Smooth muscle cell of the brain vasculature (primary cell): ENCODE measurements at regions not wholly inside any gene's neighbourhood (a gene's known extent, or its start where the extent isn't known, plus 50 kb on each side); places are given as distances from the start of the nearest gene placed in this dataset.
A peak's percentile ranks its signal among the peaks of the same experiment; 100 is the strongest.

Experiments used
- DNase-seq: peaks from one replicate; pipeline ENCODE4 v3.0.0-alpha.2; 2012; ENCODE audit warnings: low read depth, low spot score

DNA sequence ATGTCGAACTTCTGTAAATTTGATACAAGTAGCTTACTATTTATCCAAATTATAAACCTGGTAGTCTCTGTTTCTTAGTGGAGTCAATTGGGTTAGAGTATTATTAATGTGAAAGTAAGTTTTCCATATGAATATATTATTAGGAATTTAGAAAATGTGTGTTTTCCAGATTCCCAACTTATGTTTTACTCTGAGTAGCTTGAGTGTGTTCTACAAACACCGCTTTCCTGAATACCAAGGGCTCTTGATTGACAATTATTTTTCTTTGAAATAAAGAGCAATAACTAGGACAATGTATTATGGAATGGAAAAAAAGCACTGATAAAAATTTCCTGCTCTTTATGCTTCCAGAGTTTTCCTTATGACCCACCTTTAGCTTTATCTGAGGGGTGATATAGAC lies 233.6 kb downstream of the POSTN start:
- DNase-seq, result no peak

DNA sequence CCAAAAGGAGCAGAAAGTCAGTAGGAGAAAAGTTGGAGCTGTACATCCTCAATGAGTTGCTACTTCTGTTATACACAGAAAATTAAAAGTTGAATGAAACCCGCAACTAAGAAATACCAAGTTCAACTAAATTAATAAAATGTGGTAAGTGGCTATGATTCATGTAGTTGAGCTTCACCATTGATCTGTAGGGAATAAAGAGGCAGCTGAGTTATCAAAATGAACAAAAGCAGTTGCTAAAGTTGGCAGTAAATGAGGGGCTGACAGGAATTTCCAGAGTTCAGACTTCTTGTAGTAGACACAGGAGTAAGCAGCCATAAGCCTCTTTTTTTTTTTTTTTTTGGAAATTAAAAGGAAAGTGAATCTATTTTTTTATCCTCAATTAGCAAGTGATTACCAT lies 234.6 kb downstream of the POSTN start:
- no peak for DNase-seq

DNA sequence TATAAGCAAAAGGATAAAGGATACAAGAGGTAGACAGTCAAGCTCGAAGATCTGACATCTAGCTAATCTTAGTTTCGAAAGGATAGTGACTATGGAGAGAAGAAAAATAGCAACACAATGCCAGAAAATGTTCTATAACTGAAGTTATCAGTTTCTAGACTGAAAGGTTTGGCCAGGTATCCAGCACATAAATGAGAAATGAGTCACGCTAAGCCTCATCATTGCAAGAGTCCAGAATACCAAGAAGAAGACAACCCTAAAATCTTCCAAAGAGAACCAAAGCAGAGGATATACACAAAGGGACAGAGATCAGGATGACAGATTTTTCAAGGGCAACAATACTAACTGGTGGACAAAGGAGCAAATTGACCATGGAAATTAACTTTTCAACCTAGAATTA lies 237.0 kb downstream of the POSTN start:
- no peak for DNase-seq

DNA sequence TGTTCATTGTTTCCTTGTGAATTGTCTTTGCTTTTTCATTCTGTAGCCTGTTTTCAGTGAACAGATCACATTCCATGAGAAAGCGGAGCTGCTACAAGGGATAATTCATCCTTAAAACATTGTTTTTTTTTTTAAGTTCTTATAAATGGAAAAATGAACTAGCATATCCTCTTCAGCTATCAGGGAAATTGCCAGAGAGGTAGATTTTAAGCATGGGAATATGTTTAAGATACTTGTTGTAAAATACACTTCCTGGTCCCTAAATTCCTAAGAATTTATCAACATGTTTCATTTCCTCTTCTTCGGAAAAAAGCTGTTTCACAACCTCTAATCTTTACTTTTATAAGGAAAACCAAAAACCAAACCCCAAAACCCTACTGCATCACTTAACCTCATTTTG lies 238.0 kb downstream of the POSTN start:
- DNase-seq, result no peak

DNA sequence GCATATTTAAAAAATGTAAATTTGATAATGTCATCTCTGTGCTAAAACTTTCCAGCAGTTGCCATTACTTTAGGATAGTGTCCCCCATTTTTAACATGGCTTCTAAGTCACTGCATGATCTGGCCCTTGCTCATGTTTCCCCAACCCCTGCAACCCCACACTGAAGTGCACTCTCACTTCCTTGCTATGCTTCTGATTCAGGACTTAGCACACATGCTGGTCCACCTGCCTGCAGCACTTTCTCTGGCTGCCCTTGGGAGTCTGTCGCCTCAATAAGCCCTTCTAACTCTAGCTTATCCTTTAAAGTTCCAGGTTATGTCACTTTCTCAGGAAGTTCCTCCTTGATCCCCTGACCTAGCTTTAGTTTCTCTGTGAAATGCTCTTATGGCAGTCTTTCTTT lies 241.0 kb downstream of the POSTN start:
- DNase-seq, result no peak

DNA sequence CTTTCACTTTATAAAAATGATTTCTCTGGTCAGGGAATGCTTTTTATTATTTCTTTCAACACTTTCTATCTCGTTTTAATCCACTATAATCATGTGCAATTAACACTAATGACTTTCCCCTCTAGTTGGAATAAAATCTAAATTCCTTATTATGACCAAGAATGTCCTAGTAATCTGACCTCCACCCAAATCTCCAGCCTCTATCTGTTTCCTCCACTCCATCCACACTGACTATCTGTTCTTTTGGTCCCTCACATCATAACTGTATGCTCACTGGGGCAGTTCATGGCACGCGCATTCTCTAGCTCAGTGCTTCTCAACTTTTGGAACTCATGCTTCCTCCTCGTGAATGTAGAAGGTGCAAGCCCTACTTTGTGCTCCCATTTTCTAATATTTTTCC lies 244.7 kb downstream of the POSTN start:
- DNase-seq, result no peak

DNA sequence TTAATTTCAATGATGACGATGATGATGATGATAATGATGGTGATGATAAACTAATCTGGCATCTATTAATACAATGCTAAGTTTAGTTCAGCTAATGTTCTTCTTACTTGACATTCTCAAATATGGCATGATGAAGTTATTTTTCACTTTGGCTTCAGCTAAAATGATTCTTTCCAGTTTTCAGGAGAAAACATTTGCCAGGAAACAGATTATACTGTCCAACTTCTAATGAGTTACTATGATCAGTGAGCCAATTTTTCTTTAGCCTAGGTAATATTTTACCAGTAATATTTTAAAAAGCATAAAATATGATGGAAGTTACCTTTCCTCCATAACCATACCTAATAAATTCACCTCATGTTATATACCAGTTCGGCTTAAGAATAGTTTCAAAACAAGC lies 245.7 kb upstream of the CSNK1A1L start:
- DNase-seq, result no peak

DNA sequence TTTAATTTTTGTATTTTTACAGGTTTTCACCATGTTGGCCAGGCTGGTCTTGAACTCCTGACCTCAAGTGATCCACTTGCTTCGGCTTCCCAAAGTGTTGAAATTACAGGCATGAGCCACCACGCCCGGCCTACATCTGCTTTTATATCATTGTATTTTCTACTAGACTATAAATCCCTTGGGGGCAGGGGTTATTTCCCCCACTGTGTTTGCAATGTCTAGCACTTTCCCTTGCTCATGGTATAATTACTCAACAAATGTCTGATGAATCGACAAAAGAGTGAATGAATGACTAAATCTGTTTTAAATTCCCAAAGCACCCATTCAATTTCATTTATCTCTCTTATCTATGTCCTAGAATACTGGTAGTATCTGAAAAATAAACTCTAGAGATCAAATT lies 244.5 kb upstream of the CSNK1A1L start:
- DNase-seq, result no peak

DNA sequence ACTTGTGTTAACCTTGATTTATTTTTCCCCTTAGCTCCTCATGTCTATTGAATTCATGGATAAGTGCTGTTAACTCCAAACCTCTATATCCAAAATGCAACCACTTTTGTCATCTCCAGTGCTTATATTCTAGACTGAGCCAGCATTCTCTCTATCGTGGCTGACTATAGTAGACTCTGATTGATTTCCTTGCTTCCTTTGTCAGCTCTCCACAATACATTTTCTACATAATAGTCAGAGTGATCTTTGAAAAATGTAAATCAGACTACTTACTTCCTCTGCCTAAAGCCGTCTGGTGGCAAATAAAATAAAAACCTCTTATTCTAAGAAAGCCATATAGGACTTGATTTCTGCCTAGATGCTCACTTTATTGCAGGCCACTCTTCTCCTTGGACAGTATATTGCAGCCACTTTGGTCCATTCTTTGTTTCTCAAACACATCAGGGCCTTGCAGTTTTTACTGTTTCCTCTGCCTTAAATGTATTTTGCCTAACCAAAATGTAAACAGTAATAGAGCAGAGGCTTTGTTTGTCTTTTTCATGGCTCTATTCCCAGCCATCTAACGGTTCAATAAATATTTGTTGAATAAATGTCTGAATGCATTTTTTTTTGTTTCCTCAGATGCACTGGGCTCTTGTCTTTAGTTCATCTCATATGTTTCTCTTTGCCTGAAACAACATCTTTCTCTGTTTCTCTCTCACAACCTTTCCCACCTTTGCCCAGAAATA lies 243.6 kb upstream of the CSNK1A1L start:
- DNase-seq, result peak; percentile 37

DNA sequence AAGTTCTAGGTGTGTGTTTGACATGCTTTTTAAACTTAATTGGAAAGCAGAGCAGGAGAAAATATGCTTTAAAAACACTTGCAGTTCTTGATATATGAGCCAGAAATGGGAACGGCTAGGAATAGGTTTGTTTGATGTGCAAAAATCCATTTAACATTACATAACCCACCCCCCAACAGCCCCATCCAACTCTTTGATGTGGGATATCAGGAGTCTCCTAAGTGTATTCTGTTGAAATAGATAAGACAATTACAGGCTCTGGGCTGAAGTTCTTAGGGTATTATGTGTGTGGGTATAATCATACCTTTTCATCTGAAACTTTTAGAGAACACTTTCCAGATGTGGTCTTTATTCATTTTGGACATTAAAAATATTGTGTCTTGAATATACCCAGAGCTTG lies 240.4 kb upstream of the CSNK1A1L start:
- DNase-seq, result no peak

DNA sequence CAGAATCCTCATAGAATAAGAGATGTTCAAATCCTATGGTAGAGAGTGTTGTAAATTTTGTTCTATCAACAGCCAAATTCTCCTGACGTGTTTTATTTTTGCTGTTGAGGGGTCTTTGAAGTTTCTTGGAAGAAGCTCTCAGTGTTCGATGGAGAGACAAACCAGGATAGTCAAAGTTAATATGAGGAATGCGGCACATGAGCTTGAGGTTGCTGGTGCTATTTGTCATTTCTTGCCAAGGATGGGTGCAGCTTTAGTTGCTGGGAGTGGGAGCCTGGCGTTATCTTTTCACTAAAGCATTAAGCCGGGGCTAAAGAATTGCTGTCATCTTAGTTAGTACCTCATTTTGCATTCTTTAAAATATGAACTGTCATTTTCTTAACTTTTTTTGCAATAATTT lies 239.9 kb upstream of the CSNK1A1L start:
- DNase-seq, result no peak

DNA sequence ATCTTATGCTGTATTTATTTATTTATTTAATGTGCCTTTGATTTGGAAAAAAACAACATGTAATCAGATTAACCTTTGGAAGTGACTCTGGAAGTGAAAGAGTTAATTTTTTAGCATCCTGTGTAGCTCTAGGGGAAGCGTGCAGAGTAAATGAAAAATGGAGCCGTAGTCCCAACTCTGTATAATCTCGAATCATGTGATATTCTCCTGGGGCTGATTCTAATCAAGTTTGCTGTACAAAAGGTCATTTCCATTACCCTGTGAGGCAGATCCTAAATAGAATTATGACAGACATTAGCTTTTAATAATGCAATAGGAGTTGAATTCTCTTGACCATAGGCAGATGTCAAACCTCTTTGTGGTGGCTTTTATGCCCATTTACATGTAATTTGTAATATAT lies 238.6 kb upstream of the CSNK1A1L start:
- no peak for DNase-seq

DNA sequence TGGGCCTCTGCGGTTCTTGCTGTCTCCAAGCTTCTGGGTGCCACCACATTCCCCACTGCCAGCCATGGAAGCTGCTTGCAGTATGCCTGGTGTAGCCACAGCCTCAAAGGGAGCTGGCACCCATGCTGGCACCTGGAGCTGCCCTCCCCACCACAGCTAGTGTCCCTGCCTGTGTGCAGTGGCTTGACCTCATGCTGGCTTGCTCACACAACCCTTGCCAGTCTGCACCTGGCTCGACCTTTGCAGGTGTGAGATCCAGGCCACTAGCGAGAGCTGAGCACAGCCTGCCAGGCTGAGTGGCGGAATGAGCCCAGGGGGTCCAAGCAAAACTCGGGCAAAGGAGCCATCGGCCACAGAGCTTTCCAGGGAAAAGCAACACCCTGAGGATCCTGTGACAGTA lies 236.7 kb upstream of the CSNK1A1L start:
- DNase-seq, result no peak

DNA sequence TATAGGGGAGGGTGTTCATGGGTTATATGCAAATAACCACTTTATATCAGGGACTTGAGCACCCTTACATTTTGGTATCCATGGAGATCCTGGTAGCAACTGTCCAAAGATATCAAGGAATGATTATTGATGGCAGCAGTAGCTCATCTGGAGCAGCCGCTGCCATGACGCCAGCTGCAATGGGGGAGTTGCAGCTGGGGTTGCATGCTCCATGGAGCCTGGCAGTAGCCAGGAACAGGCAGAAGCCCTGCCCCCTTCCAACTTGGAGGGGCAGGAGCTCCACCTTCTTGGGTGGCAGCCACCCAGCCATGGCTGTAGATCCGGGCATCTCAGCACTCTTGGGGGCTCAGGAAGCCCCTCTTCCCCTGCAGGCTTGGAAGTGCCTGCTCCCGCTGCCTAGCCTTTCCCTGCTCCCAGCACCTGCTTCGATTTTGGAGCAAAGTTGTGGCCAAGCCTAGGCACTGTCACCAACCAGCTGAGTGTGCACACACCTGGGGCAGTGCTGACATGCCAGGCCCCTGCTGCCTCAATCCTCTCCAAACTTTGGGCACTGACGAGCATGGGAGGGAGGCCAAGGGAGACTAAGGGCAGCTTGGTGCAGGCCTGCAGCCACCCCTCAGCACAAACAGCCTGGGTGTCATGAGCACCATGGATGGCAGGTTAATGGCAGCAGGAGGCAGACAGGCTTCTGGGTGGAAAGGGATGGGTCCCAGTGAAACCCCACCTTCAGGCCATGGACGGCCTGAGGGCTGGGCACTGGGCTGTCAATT lies 235.6 kb upstream of the CSNK1A1L start:
- DNase-seq, result no peak

DNA sequence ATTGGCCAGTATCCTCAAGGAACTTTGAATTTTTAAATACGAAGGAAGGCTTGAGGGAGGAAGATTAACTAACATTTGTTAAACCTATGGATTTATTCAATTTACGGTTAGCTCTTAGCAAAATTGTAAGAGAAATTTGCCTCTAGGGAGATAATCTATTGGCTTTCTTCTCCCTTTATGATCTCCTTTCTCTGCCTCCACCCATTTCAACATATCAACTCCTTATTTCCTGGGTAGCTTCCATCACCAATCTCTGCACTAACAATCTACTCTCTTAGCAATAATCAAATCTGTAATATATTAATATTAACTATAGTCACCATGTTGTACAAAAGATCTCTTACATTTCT lies 233.9 kb upstream of the CSNK1A1L start:
- no peak for DNase-seq

DNA sequence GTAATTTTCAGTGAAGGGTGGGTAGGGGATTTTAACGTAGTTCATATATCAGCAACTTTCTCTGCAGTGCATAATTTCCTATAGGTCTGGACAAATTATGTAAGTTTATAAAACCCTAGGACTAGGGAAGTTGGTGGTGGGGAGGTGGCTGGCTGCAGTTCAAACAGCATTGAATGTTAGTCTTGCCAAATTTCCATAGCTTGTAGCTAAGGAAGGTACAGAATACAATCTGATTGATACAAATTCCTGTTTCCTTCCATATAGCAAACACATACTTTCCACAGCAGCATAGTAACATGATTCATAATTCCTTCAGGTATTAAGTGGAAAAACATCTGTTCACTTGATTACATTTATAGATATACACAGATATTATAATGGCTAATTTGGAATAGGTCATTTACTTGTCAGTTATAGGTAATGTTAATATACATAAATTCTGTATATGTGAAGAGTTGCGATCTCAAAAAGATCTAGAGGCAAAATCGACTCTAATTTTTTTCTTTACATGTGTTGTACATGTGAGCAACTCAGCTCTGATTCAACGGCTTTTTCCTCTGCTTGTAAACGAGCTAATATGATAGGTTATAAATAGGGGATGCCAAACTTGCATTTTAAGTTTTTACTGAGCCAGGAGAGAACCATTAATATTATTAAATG lies 233.4 kb upstream of the CSNK1A1L start:
- no peak for DNase-seq

DNA sequence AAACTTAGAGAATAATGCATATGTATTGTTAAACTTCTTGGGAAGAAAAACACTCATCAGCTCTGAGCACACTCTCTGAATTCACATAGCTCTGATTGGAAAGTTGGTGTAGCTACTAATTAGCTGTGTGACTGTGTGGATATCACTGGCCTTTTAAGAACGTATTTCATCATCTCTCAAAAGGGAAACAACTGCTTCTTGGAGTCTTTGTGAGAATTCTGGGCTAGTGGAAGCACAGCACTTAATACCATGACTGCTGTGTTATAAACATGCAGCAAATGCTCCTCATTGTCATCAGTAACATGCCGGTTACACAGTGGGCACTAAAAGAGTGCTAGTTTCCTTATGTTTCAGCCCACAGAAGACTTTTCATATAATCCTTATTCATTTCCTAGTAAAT lies 220.9 kb upstream of the CSNK1A1L start:
- no peak for DNase-seq

DNA sequence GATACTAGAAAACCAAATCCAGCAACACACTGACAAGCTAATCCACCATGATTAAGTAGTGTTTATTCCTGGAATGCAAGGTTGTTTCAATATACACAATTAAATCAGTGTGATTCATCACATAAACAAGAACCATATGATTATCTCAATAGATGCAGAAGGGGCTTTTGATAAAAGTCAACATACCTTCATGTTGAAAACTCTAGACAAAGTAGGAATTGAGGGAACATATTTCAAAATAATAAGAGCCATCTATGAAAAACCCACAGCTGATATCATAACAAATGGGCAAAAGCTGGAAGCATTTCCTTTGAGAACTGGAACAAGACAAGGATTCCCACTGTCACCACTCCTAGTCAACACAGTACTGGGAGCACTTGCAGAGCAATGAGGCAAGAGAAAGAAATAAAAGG lies 213.6 kb upstream of the CSNK1A1L start:
- DNase-seq, result no peak

DNA sequence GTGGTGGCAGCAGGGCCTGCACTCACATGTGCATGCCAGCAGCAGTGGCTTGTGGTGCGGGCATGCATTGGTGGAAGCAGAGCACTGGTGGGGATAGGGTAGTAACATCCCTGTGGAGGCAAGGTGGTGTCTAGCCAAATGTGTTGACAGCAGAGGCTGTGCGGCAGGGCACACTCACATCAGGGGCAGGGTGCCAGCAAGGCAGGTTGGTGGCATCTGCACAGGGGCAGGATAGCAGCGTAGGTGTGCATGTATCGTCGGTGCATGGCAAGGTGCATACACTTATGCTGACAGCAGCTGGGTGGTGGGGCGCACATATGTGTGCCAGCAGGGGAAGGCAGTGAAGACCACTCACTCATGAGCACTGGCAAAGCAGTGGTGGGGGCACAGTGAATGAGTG lies 211.5 kb upstream of the CSNK1A1L start:
- DNase-seq, result no peak

DNA sequence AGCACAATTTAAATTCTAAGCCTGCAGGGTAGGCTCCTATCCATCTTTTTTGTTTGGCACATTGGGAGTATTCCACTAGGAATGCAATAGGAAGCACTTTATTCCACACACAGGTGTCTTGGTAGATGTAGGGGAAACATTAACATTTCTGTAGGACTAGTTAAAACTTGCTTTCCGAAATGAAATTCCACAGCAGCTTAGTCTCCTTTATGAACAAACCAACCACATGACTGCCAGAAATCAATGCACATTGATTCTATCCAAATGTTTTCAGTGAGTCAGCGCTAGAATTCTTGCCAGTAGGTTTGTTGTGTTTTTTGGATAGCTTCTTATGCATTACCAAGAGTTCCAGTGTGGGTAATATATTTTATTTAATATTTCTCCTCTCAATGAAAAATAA lies 207.9 kb upstream of the CSNK1A1L start:
- DNase-seq, result no peak

DNA sequence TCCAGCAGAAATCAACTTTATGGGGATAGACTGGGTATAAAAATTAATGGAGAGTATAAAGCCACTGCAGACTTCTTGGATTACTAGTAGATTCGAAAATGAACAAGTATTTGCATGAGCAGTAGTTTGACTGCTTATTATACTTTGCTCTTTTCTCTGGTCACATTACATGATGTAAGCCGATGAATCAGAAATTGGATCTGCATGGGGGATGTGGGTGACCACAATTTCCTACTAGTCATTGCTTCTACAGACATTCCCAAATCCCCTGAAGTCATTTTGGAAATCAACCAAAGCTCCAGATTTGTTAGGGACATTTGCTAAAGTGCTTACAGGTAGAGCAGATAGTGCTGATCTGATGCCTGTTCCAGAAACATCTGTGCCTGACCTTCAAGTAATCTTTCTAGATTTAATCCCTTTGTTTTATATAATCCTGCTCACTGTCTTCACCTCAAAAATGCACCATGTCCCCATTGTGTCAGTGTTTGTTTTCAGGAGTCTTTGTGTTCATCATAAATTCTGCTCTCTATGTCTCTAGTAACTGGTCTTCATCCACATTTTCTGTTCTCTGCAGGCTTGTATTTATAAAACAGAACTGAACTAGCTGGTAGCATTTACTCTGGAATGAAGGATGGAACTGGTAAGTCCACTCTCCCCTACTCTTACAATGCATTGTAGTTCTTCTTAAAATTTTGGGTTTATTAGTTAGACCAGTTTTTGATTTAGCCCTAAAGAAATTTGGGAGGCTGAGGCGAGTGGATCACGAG lies 201.5 kb upstream of the CSNK1A1L start:
- DNase-seq, result peak; percentile 55

DNA sequence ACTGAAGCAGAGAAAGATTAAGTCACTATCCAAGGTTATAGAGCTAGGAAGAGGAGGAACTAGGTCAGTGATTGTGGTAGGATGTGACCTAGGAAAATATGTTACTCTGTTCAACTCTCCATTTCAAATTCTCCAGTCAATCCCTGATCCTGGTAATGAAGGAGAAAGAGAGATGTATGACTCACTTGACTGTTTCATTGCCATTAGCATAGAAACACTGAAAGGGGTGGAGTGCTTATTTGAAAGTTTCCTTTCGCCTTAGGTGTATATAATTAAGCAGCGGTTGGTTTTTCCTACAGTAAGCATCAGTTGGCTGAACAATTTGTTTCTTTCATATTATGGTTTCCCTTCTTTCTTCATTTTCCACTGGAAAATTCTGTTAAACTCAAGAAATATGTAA lies 198.1 kb upstream of the CSNK1A1L start:
- DNase-seq, result no peak
